ENCODE measurements at regions not wholly inside any gene's neighbourhood (a gene's known extent, or its start where the extent isn't known, plus 50 kb on each side); places are given as distances from the start of the nearest gene placed in this dataset.

GRCh38 chr7:9835199-9835598 lies 1138.5 kb upstream of the PHF14 start:
- Histone ChIP-seq H4K91ac (ENCODE audit: insufficient read length, low read depth, low read length) (no peak overlapping the region), H2AK5ac (ENCODE audit: insufficient read length, low read length) (no peak overlapping the region), H2BK5ac (ENCODE audit: insufficient read length, low read length) (no peak overlapping the region), H3K4ac (ENCODE audit: low read depth, low read length) (no peak overlapping the region), H3K4me1 (ENCODE audit: insufficient read depth, low read length) (no peaks in the 10 kb centered on the region), H3K18ac (ENCODE audit: insufficient read length, low read depth, low read length) (no peak overlapping the region), H2BK120ac (ENCODE audit: low read depth, low read length, poor library complexity, severe bottlenecking) (no peak overlapping the region), H2BK20ac (ENCODE audit: low read depth, low read length, poor library complexity, severe bottlenecking) (no peak overlapping the region), H2BK15ac (ENCODE audit: low read depth, low read length) (no peak overlapping the region), H3K4me2 (ENCODE audit: insufficient read depth, insufficient read length, low read length) (no peak overlapping the region), H3K79me1 (ENCODE audit: insufficient read depth, low read depth, low read length, poor library complexity, severe bottlenecking) (no peaks in the 10 kb centered on the region), H3K9me3 (ENCODE audit: control insufficient read depth, low read depth, low read length) (no peaks in the 10 kb centered on the region), H2BK12ac (ENCODE audit: insufficient read length, low read depth, low read length) (no peak overlapping the region), H3K23me2 (ENCODE audit: insufficient read length, low read depth, low read length, poor library complexity, severe bottlenecking) (no peaks in the 10 kb centered on the region), H2AFZ (ENCODE audit: low read length) (no peak overlapping the region), H4K5ac (ENCODE audit: insufficient read length, low read depth, low read length) (no peak overlapping the region), H4K8ac (replicated peaks; ENCODE audit: insufficient read length, low read depth, low read length) (no peak overlapping the region), H3K9ac (ENCODE audit: extremely low read depth, insufficient read length, low read length) (no peak overlapping the region), H4K20me1 (ENCODE audit: control insufficient read depth, insufficient read depth, insufficient read length) (no peaks in the 10 kb centered on the region), H3K27me3 (ENCODE audit: insufficient read depth, low read length) (no peaks in the 10 kb centered on the region), H3K56ac (ENCODE audit: insufficient read length, low read depth, low read length) (no peak overlapping the region), H3K79me2 (ENCODE audit: insufficient read depth, low read length) (no peaks in the 10 kb centered on the region), H3K23ac (ENCODE audit: insufficient read length, low read depth, low read length) (no peak overlapping the region), H3K27ac (ENCODE audit: insufficient read length, low read depth, low read length) (no peak overlapping the region), H3T11ph (ENCODE audit: low read length) (no peak overlapping the region), H3K14ac (ENCODE audit: insufficient read depth, low read length) (no peak overlapping the region)
- Mint-ChIP-seq H3K36me3 (ENCODE audit: insufficient read depth in 1 of 3, low read depth in 3 of 3) (no peaks in the 10 kb centered on the region), H3K27me3 (ENCODE audit: low read depth) (no peaks in the 10 kb centered on the region), H3K9me3 (no peaks in the 10 kb centered on the region), H3K4me3 (no peak overlapping the region), H3K27ac (no peak overlapping the region), H3K4me1 (no peaks in the 10 kb centered on the region)
- no peak for DNase-seq
- WGBS (ENCODE audit: extremely low coverage, insufficient read length, low lambda C conversion rate): no CpG with 5 or more reads among the region's 3 CpGs
- no peak for TF ChIP-seq CTCF (conservative IDR thresholded peaks at IDR 0.05)

Measured in H9 (cell line).